ENCODE measurements at regions not wholly inside any gene's neighbourhood (a gene's known extent, or its start where the extent isn't known, plus 50 kb on each side); places are given as distances from the start of the nearest gene placed in this dataset.

DNA sequence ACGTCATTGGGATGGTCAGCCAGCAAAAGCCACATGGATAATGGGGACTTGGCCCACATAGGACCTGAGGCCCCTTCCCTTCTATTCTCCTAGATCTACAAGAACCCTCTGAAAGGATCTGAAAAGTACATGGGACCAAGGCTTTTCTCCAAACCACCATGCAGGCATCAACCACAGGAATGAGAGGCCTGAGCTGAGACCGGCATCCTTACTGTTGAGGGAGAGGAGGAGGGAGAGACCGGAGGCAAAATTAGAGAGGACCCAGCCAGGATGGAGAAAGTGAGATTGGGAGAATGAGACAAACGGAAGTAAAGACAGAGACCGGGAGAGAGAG is 281.7 kb downstream of the RRAGC start:
- H3K27ac ChIP-seq (ENCODE audit: low read depth, low read length, poor library complexity, severe bottlenecking): no peak overlapping the region
- H3K4me2 ChIP-seq (ENCODE audit: low read length): no peak overlapping the region
- no peak overlapping the region for H2AFZ ChIP-seq (ENCODE audit: low read length)
- ChIA-PET POLR2A (interaction anchor here (0.6 kb wide), 1 partner anchor 126 kb away, joined by 9 read pairs; no protein-coding TSS in a partner anchor), CTCF (ENCODE audit: unreplicated experiment) (no interaction called here)
- H3K4me3 ChIP-seq (ENCODE audit: low read depth, low read length, poor library complexity, severe bottlenecking): no peak overlapping the region
- no peaks in the 10 kb centered on the region for H3K4me1 ChIP-seq (ENCODE audit: insufficient read depth, low read length, poor library complexity, severe bottlenecking)
- no peak for TF ChIP-seq EZH2phosphoT487 (IDR thresholded peaks at IDR 0.05; ENCODE audit: borderline replicate concordance, low read depth, low read length)
- no peak for TF ChIP-seq CTCF (conservative IDR thresholded peaks at IDR 0.05; ENCODE audit: low read length)
- no TSS peak for BruUV-seq (replicated peaks)
- no peaks in the 10 kb centered on the region for H3K9me2 ChIP-seq (ENCODE audit: insufficient read depth, low read length)
- no peak for DNase-seq (ENCODE audit: low spot score)
- H3K9me3 ChIP-seq (ENCODE audit: low read length): no peaks in the 10 kb centered on the region
- no peaks in the 10 kb centered on the region for H3K79me2 ChIP-seq (ENCODE audit: insufficient read depth, low read depth, low read length)
- no peaks in the 10 kb centered on the region for H3K36me3 ChIP-seq (ENCODE audit: insufficient read depth, low read length)
- intact Hi-C loops (cut with micrococcal nuclease; ENCODE audit: unreplicated experiment): no loop called here
- no peaks in the 10 kb centered on the region; the same call in 1 of the 2 replicates for H4K20me1 ChIP-seq (ENCODE audit: insufficient read depth, low read length)

DNA sequence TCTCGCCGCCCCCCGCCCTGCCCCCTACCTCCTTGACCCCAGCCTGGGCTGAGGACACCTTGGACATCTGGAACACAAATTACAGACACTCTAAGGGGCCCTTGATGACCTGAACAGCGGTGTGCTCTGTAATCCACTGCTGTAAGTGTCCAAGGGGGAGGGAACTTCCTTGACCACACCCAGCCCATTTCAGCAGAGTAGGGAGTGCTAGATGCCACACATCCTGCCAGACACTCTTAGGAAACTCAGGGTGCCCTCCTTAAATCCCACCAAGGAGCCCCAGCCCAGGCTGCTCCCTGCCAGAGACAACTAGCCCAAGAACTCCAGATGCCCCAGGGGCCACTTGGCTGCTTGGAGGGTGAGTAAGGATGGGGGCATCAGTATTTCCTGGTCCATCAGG is 282.2 kb downstream of the RRAGC start:
- CTCF ChIA-PET (ENCODE audit: unreplicated experiment): no interaction called here
- BruUV-seq (replicated peaks): no TSS peak

DNA sequence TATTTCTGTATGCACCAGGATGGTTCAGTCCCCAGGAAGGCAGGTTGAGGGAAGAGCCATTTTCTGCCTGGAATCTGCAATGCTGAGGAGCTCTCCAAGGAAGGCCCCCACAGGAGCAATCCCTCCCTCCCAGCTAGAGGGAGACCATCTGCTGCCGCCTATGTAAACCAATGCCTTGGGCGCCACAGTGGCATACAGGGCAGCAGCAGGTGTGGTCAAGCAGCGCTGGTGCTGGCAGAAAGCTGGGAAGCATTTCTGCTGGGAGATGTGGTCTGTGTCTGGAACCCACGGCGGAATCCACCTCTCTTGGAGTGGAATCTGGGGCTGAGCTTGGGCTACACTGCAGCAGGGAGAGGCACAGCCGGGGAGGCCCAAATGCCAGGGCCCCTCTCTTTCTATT is 283.3 kb downstream of the RRAGC start:
- H3K4me3 ChIP-seq (ENCODE audit: low read depth, low read length, poor library complexity, severe bottlenecking): no peak overlapping the region
- no peaks in the 10 kb centered on the region for H3K4me1 ChIP-seq (ENCODE audit: insufficient read depth, low read length, poor library complexity, severe bottlenecking)
- POLR2A ChIA-PET: no interaction called here
- no peaks in the 10 kb centered on the region for H3K79me2 ChIP-seq (ENCODE audit: insufficient read depth, low read depth, low read length)
- intact Hi-C loops (cut with micrococcal nuclease; ENCODE audit: unreplicated experiment): no loop called here
- no peak for DNase-seq (ENCODE audit: low spot score)
- no peaks in the 10 kb centered on the region for H3K36me3 ChIP-seq (ENCODE audit: insufficient read depth, low read length)
- no peak overlapping the region for H2AFZ ChIP-seq (ENCODE audit: low read length)
- no TSS peak for BruUV-seq (replicated peaks)
- H4K20me1 ChIP-seq (ENCODE audit: insufficient read depth, low read length): no peaks in the 10 kb centered on the region; the same call in 1 of the 2 replicates
- no peak overlapping the region for H3K4me2 ChIP-seq (ENCODE audit: low read length)
- no peak overlapping the region for H3K27ac ChIP-seq (ENCODE audit: low read depth, low read length, poor library complexity, severe bottlenecking)
- TF ChIP-seq CTCF (conservative IDR thresholded peaks at IDR 0.05; ENCODE audit: low read length): no peak
- no peak for TF ChIP-seq EZH2phosphoT487 (IDR thresholded peaks at IDR 0.05; ENCODE audit: borderline replicate concordance, low read depth, low read length)
- H3K9me3 ChIP-seq (ENCODE audit: low read length): no peaks in the 10 kb centered on the region
- CTCF ChIA-PET (ENCODE audit: unreplicated experiment): no interaction called here
- H3K9me2 ChIP-seq (ENCODE audit: insufficient read depth, low read length): no peaks in the 10 kb centered on the region

More for the DNA sequence above, 282.2 kb downstream of the RRAGC start:
- POLR2A ChIA-PET: interaction anchor here (0.6 kb wide), 1 partner anchor 126 kb away, joined by 9 read pairs; no protein-coding TSS in a partner anchor
- TF ChIP-seq CTCF (conservative IDR thresholded peaks at IDR 0.05; ENCODE audit: low read length) (no peak), EZH2phosphoT487 (IDR thresholded peaks at IDR 0.05; ENCODE audit: borderline replicate concordance, low read depth, low read length) (no peak)
- Histone ChIP-seq H4K20me1 (ENCODE audit: insufficient read depth, low read length) (no peaks in the 10 kb centered on the region; the same call in 1 of the 2 replicates), H3K4me1 (ENCODE audit: insufficient read depth, low read length, poor library complexity, severe bottlenecking) (no peaks in the 10 kb centered on the region), H3K4me2 (ENCODE audit: low read length) (no peak overlapping the region), H3K79me2 (ENCODE audit: insufficient read depth, low read depth, low read length) (no peaks in the 10 kb centered on the region), H3K27ac (ENCODE audit: low read depth, low read length, poor library complexity, severe bottlenecking) (no peak overlapping the region), H3K9me2 (ENCODE audit: insufficient read depth, low read length) (no peaks in the 10 kb centered on the region), H3K9me3 (ENCODE audit: low read length) (no peaks in the 10 kb centered on the region), H3K36me3 (ENCODE audit: insufficient read depth, low read length) (no peaks in the 10 kb centered on the region), H2AFZ (ENCODE audit: low read length) (no peak overlapping the region), H3K4me3 (ENCODE audit: low read depth, low read length, poor library complexity, severe bottlenecking) (no peak overlapping the region)
- no peak for DNase-seq (ENCODE audit: low spot score)
- intact Hi-C loops (cut with micrococcal nuclease; ENCODE audit: unreplicated experiment): no loop called here
